ENCODE measurements at regions not wholly inside any gene's neighbourhood (a gene's known extent, or its start where the extent isn't known, plus 50 kb on each side); places are given as distances from the start of the nearest gene placed in this dataset.
"Not testable (repeated sequence)": the region's sequence is repeated elsewhere in the genome, so short reads cannot be mapped to it uniquely, and the experiment has no call there.

GRCh38 chr13:86426437-86426836, 627.2 kb upstream of the SLITRK6 start:
- DNase-seq = no peak

GRCh38 chr13:86429756-86430155, 630.5 kb upstream of the SLITRK6 start:
- no peak for DNase-seq

GRCh38 chr13:86438034-86438433, 638.8 kb upstream of the SLITRK6 start:
- DNase-seq = no peak

- DNase-seq = no peak
These were observed 646.0 kb upstream of the SLITRK6 start for GRCh38 chr13:86445206-86445605.

GRCh38 chr13:86445672-86446071, 646.5 kb upstream of the SLITRK6 start:
- DNase-seq = no peak

GRCh38 chr13:86446311-86446710, 647.1 kb upstream of the SLITRK6 start:
- DNase-seq = no peak

- DNase-seq = no peak
These were observed 648.3 kb upstream of the SLITRK6 start for GRCh38 chr13:86447479-86447878.

GRCh38 chr13:86462011-86462410, 662.8 kb upstream of the SLITRK6 start:
- no peak for DNase-seq

GRCh38 chr13:86464193-86464592, 665.0 kb upstream of the SLITRK6 start:
- DNase-seq = no peak

GRCh38 chr13:86474971-86475370, 675.8 kb upstream of the SLITRK6 start:
- DNase-seq = no peak

GRCh38 chr13:86476656-86477055, 677.4 kb upstream of the SLITRK6 start:
- no peak for DNase-seq

- DNase-seq = no peak
These were observed 687.4 kb upstream of the SLITRK6 start for GRCh38 chr13:86486582-86486981.

GRCh38 chr13:86491121-86491520, 691.9 kb upstream of the SLITRK6 start:
- DNase-seq = no peak

GRCh38 chr13:86501931-86502330, 702.7 kb upstream of the SLITRK6 start:
- DNase-seq = not testable (repeated sequence)

GRCh38 chr13:86510792-86511191, 711.6 kb upstream of the SLITRK6 start:
- DNase-seq = no peak

- no peak for DNase-seq
These were observed 742.2 kb upstream of the SLITRK6 start for GRCh38 chr13:86541461-86541860.

- DNase-seq = no peak
These were observed 754.8 kb upstream of the SLITRK6 start for GRCh38 chr13:86554066-86554465.

GRCh38 chr13:86559901-86560300, 760.7 kb upstream of the SLITRK6 start:
- DNase-seq = no peak

GRCh38 chr13:86562866-86563265, 763.6 kb upstream of the SLITRK6 start:
- no peak for DNase-seq

- DNase-seq = no peak
These were observed 764.1 kb upstream of the SLITRK6 start for GRCh38 chr13:86563308-86563707.

GRCh38 chr13:86567119-86567518, 767.9 kb upstream of the SLITRK6 start:
- DNase-seq = no peak

GRCh38 chr13:86569119-86569518, 769.9 kb upstream of the SLITRK6 start:
- no peak for DNase-seq

- DNase-seq = no peak
These were observed 770.8 kb upstream of the SLITRK6 start for GRCh38 chr13:86569974-86570373.

GRCh38 chr13:86572115-86572514, 772.9 kb upstream of the SLITRK6 start:
- DNase-seq = no peak

GRCh38 chr13:86579662-86580061, 780.4 kb upstream of the SLITRK6 start:
- no peak for DNase-seq

- no peak for DNase-seq
These were observed 782.5 kb upstream of the SLITRK6 start for GRCh38 chr13:86581706-86582105.

Measured in activated naive CD4-positive, alpha-beta T cell (primary cell).